ENCODE measurements at regions not wholly inside any gene's neighbourhood (a gene's known extent, or its start where the extent isn't known, plus 50 kb on each side); places are given as distances from the start of the nearest gene placed in this dataset.
"Not testable (repeated sequence)": the region's sequence is repeated elsewhere in the genome, so short reads cannot be mapped to it uniquely, and the experiment has no call there.

GRCh38 chr7:41435020-41435419 is 267.9 kb downstream of the INHBA start:
- DNase-seq (ENCODE audit: low read depth) = not testable (repeated sequence)

GRCh38 chr7:41431671-41432070 is 271.2 kb downstream of the INHBA start:
- DNase-seq (ENCODE audit: low read depth) = no peak

- peak; percentile 68 for DNase-seq (ENCODE audit: low read depth)
These were observed 274.5 kb downstream of the INHBA start for GRCh38 chr7:41428381-41428780.

GRCh38 chr7:41425926-41426325 is 277.0 kb downstream of the INHBA start:
- peak; percentile 89 for DNase-seq (ENCODE audit: low read depth)

- no peak for DNase-seq (ENCODE audit: low read depth)
These were observed 281.8 kb downstream of the INHBA start for GRCh38 chr7:41421056-41421455.

GRCh38 chr7:41420421-41420820 is 282.5 kb downstream of the INHBA start:
- no peak for DNase-seq (ENCODE audit: low read depth)

GRCh38 chr7:41418337-41418736 is 284.6 kb downstream of the INHBA start:
- DNase-seq (ENCODE audit: low read depth) = no peak

- no peak for DNase-seq (ENCODE audit: low read depth)
These were observed 286.7 kb downstream of the INHBA start for GRCh38 chr7:41416208-41416595.

GRCh38 chr7:41415471-41416207 is 287.3 kb downstream of the INHBA start:
- no peak for DNase-seq (ENCODE audit: low read depth)

- no peak for DNase-seq (ENCODE audit: low read depth)
These were observed 287.8 kb downstream of the INHBA start for GRCh38 chr7:41415051-41415450.

GRCh38 chr7:41404375-41405074 is 298.4 kb downstream of the INHBA start:
- no peak for DNase-seq (ENCODE audit: low read depth)

GRCh38 chr7:41403291-41403690 is 299.6 kb downstream of the INHBA start:
- DNase-seq (ENCODE audit: low read depth) = no peak

GRCh38 chr7:41401833-41402232 is 301.1 kb downstream of the INHBA start:
- no peak for DNase-seq (ENCODE audit: low read depth)

GRCh38 chr7:41399171-41399570 is 303.7 kb downstream of the INHBA start:
- DNase-seq (ENCODE audit: low read depth) = no peak

- no peak for DNase-seq (ENCODE audit: low read depth)
These were observed 311.1 kb downstream of the INHBA start for GRCh38 chr7:41391818-41392217.

- not testable (repeated sequence) for DNase-seq (ENCODE audit: low read depth)
These were observed 314.0 kb downstream of the INHBA start for GRCh38 chr7:41388933-41389332.

GRCh38 chr7:41385996-41386395 is 316.9 kb downstream of the INHBA start:
- peak; percentile 12 for DNase-seq (ENCODE audit: low read depth)

- no peak for DNase-seq (ENCODE audit: low read depth)
These were observed 318.5 kb downstream of the INHBA start for GRCh38 chr7:41384418-41384817.

- DNase-seq (ENCODE audit: low read depth) = peak; percentile 47
These were observed 319.3 kb downstream of the INHBA start for GRCh38 chr7:41383596-41383995.

GRCh38 chr7:41378156-41378555 is 324.7 kb downstream of the INHBA start:
- DNase-seq (ENCODE audit: low read depth) = peak; percentile 52

- no peak for DNase-seq (ENCODE audit: low read depth)
These were observed 327.3 kb downstream of the INHBA start for GRCh38 chr7:41375582-41375981.

- DNase-seq (ENCODE audit: low read depth) = no peak
These were observed 328.6 kb downstream of the INHBA start for GRCh38 chr7:41374150-41374848.
